ENCODE measurements at regions not wholly inside any gene's neighbourhood (a gene's known extent, or its start where the extent isn't known, plus 50 kb on each side); places are given as distances from the start of the nearest gene placed in this dataset.

DNA sequence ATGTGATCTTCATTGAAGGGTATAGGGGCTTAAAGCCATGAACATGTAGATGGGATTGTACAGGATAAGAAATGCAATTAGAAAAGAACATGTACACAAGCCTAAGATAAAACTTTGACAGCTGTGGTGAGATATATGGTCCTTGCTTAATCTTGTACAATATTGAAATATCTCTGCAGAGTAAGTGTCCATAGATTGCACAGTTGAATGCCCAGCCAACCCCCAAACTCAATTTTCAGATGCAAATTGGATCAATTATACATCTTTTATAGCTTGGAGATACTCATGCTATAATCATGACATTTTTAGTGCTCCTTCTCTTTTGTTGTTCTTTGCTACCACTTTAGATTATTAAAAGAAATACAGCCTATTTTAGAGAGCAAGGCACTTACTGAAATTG is 59.5 kb upstream of the CHSY3 start:
- TF ChIP-seq, protein P1, sequence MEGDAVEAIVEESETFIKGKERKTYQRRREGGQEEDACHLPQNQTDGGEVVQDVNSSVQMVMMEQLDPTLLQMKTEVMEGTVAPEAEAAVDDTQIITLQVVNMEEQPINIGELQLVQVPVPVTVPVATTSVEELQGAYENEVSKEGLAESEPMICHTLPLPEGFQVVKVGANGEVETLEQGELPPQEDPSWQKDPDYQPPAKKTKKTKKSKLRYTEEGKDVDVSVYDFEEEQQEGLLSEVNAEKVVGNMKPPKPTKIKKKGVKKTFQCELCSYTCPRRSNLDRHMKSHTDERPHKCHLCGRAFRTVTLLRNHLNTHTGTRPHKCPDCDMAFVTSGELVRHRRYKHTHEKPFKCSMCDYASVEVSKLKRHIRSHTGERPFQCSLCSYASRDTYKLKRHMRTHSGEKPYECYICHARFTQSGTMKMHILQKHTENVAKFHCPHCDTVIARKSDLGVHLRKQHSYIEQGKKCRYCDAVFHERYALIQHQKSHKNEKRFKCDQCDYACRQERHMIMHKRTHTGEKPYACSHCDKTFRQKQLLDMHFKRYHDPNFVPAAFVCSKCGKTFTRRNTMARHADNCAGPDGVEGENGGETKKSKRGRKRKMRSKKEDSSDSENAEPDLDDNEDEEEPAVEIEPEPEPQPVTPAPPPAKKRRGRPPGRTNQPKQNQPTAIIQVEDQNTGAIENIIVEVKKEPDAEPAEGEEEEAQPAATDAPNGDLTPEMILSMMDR (IDR thresholded peaks at IDR 0.05), result no peak
- TF ChIP-seq POLR2A (IDR thresholded peaks at IDR 0.05), result no peak
